Activated CD4-positive, alpha-beta memory T cell treated with anti-CD3 and anti-CD28 coated beads for 36 hours (primary cell): ENCODE measurements at regions not wholly inside any gene's neighbourhood (a gene's known extent, or its start where the extent isn't known, plus 50 kb on each side); places are given as distances from the start of the nearest gene placed in this dataset.

ENCODE experiments used
- CTCF ChIA-PET: fragments of 350-600 bp; sonication (Branson Sonifier 250); formaldehyde crosslinking; loops from one replicate; lab custom pipeline; 2021; ENCODE audit warnings: antibody characterized with exemption, inconsistent platforms; lab: Charles Lee
- POLR2A ChIA-PET: fragments of 350-600 bp; sonication (Branson Sonifier 250); formaldehyde crosslinking; loops from one replicate; lab custom pipeline; 2021; ENCODE audit warnings: antibody characterized with exemption; lab: Charles Lee
- DNase-seq: peaks from one replicate; pipeline ENCODE4 v3.0.0-alpha.2; 2020
- H3K27ac Mint-ChIP-seq: one replicate; pipeline ENCODE4 v1.8.0; 2021; ENCODE audit warnings: mixed read lengths
- H3K27me3 Mint-ChIP-seq: one replicate; pipeline ENCODE4 v1.8.0; 2021; ENCODE audit warnings: mixed read lengths
- H3K36me3 Mint-ChIP-seq: one replicate; pipeline ENCODE4 v1.8.0; 2021; ENCODE audit warnings: mixed read lengths
- H3K4me1 Mint-ChIP-seq: one replicate; pipeline ENCODE4 v1.8.0; 2021; ENCODE audit warnings: low read depth, mixed read lengths
- H3K4me3 Mint-ChIP-seq: one replicate; pipeline ENCODE4 v1.8.0; 2021; ENCODE audit warnings: mild to moderate bottlenecking, mixed read lengths
- H3K9me3 Mint-ChIP-seq: one replicate; pipeline ENCODE4 v1.8.0; 2021; ENCODE audit warnings: mixed read lengths
- intact Hi-C: fragments of 100-400 bp; cut with micrococcal nuclease; formaldehyde crosslinking; loops from one replicate; pipeline ENCODE4 v1.15.1; 2023

DNA sequence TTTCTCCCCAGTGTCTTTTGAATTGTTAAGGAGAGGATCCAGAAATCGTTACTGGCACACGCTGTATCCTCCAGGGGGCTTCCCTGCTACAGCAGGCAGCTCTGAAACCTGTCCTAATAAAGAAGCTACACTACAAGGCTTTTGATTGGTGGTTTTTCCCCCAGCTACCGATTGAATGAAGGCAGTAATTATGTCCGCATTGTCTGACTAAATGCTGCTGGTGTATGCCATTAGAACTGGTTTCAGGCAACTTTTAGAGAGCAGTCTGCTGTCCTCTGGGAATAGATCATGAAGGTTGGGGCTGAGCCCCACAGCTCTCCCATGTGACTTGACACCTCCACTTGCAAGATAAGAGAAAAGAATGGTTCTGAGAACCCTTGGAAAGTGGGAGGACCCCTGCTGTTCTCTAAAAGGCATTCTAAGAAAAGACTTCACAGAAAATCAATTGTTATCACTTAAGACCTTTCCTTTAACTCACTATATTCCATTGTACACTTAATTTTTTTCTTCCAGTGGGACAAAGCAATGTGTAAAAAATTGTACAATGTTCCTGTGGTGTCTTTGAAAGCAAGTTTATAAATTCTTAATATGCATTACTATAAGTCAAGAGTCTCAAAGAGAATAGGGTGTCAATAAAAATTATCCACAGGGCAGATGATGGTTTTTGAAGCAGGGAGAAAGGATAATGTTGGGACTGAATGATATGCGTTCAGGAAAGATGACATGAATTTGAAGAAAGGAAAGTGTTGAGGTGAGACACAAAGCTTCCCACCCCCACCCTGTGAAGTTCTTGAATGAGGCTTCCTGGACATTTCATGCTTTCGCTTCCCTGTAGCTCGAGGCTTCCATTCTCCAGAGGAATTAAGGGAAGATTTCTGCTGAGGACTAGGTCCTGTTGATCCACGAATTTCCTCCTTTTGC, 53.0 kb upstream of the DAZL start:
- no peaks in the 10 kb centered on the region for H3K36me3 Mint-ChIP-seq
- ChIA-PET POLR2A (no interaction called here), CTCF (no interaction called here)
- H3K9me3 Mint-ChIP-seq, result peaks cover 6% of the 10 kb centered on the region
- H3K27me3 Mint-ChIP-seq, result no peaks in the 10 kb centered on the region
- no peaks in the 10 kb centered on the region for H3K4me1 Mint-ChIP-seq
- DNase-seq, result no peak
- H3K4me3 Mint-ChIP-seq, result no peak overlapping the region
- H3K27ac Mint-ChIP-seq, result no peak overlapping the region
- intact Hi-C loops, result no loop called here

DNA sequence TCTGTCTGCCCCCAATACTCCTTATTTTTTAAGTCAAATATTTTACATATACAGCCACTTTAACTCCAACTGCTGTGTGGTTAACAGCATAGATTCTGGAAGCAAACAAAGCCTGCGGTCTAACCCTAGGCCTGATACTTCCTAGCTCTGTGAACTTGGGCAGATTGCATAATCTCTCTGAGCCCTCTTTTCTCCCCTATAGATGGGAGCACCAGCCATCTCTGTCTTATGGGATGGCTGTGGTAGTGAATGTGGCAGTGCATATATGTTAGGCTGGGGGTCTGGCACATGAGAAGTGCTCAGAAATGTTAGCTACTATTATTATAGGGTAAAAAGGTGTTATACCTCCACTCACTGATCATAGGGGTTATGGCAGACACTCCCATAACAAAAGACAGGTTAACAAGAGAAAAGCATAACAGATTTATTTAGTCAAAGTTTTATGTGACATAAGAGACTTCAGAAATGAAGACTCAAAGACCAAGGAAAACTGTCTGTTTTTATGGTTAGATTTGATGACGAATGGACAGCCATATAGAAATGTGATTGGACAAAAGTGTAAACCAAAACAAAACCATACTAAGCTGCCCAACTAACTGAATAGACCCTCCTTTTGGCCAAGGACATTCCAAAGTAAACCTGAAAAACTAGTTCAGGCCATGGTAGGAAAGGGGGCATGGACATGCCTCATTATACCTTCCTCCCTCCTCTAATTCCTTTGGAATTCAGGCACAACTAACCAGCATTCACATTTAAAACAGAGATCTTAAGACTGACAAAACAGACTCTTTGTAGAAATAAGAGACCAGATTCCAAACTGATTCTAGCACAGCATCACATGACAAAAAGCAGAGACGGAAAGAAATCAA, 53.9 kb upstream of the DAZL start:
- DNase-seq, result no peak
- intact Hi-C loops, result no loop called here

GRCh38 chr3:16663854-16664712, 58.9 kb upstream of the DAZL start:
- H3K4me1 Mint-ChIP-seq, result no peaks in the 10 kb centered on the region
- H3K27me3 Mint-ChIP-seq, result peaks cover 10% of the 10 kb centered on the region
- H3K9me3 Mint-ChIP-seq, result peaks cover 6% of the 10 kb centered on the region
- POLR2A ChIA-PET, result no interaction called here
- H3K4me3 Mint-ChIP-seq, result no peak overlapping the region
- no peak for DNase-seq
- H3K36me3 Mint-ChIP-seq, result no peaks in the 10 kb centered on the region
- CTCF ChIA-PET, result interaction anchor here (0.6 kb wide), 1 partner anchor 381 kb away, joined by 3 read pairs; no protein-coding TSS in a partner anchor
- intact Hi-C loops, result no loop called here
- no peak overlapping the region for H3K27ac Mint-ChIP-seq

More for the DNA sequence above, 53.9 kb upstream of the DAZL start:
- H3K4me1 Mint-ChIP-seq, result no peaks in the 10 kb centered on the region
- no peaks in the 10 kb centered on the region for H3K36me3 Mint-ChIP-seq
- no peak overlapping the region for H3K27ac Mint-ChIP-seq
- ChIA-PET CTCF (no interaction called here), POLR2A (no interaction called here)
- peaks cover 6% of the 10 kb centered on the region for H3K9me3 Mint-ChIP-seq
- no peak overlapping the region for H3K4me3 Mint-ChIP-seq
- H3K27me3 Mint-ChIP-seq, result no peaks in the 10 kb centered on the region

DNA sequence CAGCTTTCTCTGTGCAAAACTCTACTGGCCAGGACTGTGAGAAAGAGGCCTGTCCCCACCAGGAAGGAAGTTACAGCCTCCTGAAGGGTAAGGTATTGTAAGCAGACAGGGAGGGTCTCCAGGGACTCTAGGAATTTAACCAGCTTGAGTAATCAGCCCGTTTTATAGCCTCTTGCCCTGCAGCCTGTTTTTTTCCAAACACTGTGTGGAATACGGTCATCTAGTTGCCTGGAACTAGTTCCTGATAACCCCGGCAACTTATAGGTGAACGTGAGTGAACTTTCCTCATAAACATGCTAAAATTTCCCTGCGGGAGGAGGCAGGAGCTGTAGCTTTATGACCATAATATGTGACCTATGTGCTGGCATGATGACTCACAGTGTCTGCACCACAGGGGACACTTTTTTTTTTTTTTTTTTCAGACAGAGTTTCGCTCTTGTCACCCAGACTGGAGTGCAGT, 60.1 kb upstream of the DAZL start:
- Mint-ChIP-seq H3K27me3 (peaks cover 10% of the 10 kb centered on the region), H3K4me3 (no peak overlapping the region), H3K9me3 (peaks cover 6% of the 10 kb centered on the region), H3K36me3 (no peaks in the 10 kb centered on the region), H3K27ac (no peak overlapping the region), H3K4me1 (no peaks in the 10 kb centered on the region)
- intact Hi-C loops, result no loop called here
- ChIA-PET POLR2A (no interaction called here), CTCF (no interaction called here)
- no peak for DNase-seq

GRCh38 chr3:16666206-16666605, 61.0 kb upstream of the DAZL start:
- H3K27ac Mint-ChIP-seq, result no peak overlapping the region
- H3K4me1 Mint-ChIP-seq, result no peaks in the 10 kb centered on the region
- CTCF ChIA-PET, result no interaction called here
- intact Hi-C loops, result no loop called here
- no peak overlapping the region for H3K4me3 Mint-ChIP-seq
- peaks cover 10% of the 10 kb centered on the region for H3K27me3 Mint-ChIP-seq
- no peak for DNase-seq
- no peaks in the 10 kb centered on the region for H3K36me3 Mint-ChIP-seq
- peaks cover 2% of the 10 kb centered on the region for H3K9me3 Mint-ChIP-seq
- POLR2A ChIA-PET, result no interaction called here

DNA sequence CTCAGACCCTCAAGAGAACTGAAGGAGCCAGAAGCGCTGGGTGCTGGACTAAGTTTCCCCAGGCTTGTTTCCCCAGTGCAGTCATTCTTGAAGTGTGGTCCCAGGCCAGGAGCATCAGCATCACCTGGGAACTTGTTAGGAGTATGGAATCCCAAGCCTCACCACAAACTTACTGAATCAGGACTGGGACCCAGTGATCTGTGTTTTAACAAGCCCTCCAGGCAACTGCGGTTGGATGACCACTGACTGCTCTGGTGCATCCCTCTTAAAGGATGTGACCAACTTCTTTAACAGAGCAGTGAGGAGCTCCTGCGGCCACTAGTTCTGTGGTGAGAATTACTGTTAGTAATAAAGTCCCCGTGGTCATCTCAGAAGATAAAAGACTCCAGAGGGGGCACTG, 62.4 kb upstream of the DAZL start:
- DNase-seq, result no peak
- Mint-ChIP-seq H3K27me3 (peaks cover 10% of the 10 kb centered on the region), H3K27ac (no peak overlapping the region), H3K9me3 (no peaks in the 10 kb centered on the region), H3K4me3 (no peak overlapping the region), H3K36me3 (no peaks in the 10 kb centered on the region), H3K4me1 (no peaks in the 10 kb centered on the region)
- POLR2A ChIA-PET, result no interaction called here
- CTCF ChIA-PET, result no interaction called here
- intact Hi-C loops, result no loop called here

- H3K9me3 Mint-ChIP-seq, result no peaks in the 10 kb centered on the region
- H3K27ac Mint-ChIP-seq, result no peak overlapping the region
- H3K36me3 Mint-ChIP-seq, result no peaks in the 10 kb centered on the region
- no peaks in the 10 kb centered on the region for H3K4me1 Mint-ChIP-seq
- CTCF ChIA-PET, result no interaction called here
- POLR2A ChIA-PET, result no interaction called here
- no peak overlapping the region for H3K4me3 Mint-ChIP-seq
- intact Hi-C loops, result no loop called here
- H3K27me3 Mint-ChIP-seq, result peaks cover 10% of the 10 kb centered on the region
- no peak for DNase-seq
Observed at GRCh38 chr3:16668776-16669545, 63.7 kb upstream of the DAZL start.

- ChIA-PET POLR2A (no interaction called here), CTCF (no interaction called here)
- no peaks in the 10 kb centered on the region for H3K36me3 Mint-ChIP-seq
- no peaks in the 10 kb centered on the region for H3K9me3 Mint-ChIP-seq
- no peak overlapping the region for H3K4me3 Mint-ChIP-seq
- no peak for DNase-seq
- H3K4me1 Mint-ChIP-seq, result no peaks in the 10 kb centered on the region
- intact Hi-C loops, result no loop called here
- no peak overlapping the region for H3K27ac Mint-ChIP-seq
- H3K27me3 Mint-ChIP-seq, result peaks cover 4% of the 10 kb centered on the region
Observed at GRCh38 chr3:16670191-16670590, 65.0 kb upstream of the DAZL start.

DNA sequence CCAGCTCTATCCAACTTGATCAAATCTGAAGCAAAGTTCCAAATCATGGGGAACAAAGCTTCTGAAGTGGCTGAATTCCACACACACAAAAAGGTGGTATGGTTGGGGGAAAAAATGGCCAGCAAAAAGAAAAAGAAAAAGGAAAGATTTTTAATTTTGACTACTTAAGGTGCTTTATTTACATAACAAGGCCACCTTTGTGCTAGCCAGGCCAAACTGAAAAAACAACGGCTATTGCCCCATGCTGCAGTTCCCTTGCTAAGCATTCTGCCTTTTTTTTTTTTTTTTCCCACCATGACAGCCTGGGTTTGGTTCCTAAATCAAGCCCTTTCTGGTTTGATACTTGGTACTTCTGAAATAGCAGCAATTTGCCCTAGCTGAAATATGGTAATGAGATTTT, 66.5 kb upstream of the DAZL start:
- Mint-ChIP-seq H3K27me3 (peaks cover 1% of the 10 kb centered on the region), H3K4me1 (no peaks in the 10 kb centered on the region), H3K9me3 (peaks cover 8% of the 10 kb centered on the region), H3K36me3 (peaks cover 2% of the 10 kb centered on the region), H3K27ac (no peak overlapping the region), H3K4me3 (no peak overlapping the region)
- ChIA-PET POLR2A (no interaction called here), CTCF (no interaction called here)
- DNase-seq, result no peak
- intact Hi-C loops, result no loop called here

- Mint-ChIP-seq H3K27ac (no peak overlapping the region), H3K36me3 (peaks cover 2% of the 10 kb centered on the region), H3K4me1 (no peaks in the 10 kb centered on the region), H3K9me3 (peaks cover 8% of the 10 kb centered on the region), H3K4me3 (no peak overlapping the region), H3K27me3 (peaks cover 2% of the 10 kb centered on the region)
- ChIA-PET CTCF (no interaction called here), POLR2A (no interaction called here)
- no peak for DNase-seq
- intact Hi-C loops, result no loop called here
Observed at GRCh38 chr3:16673530-16673929, 68.3 kb upstream of the DAZL start.

GRCh38 chr3:16675805-16676204, 70.6 kb upstream of the DAZL start:
- Mint-ChIP-seq H3K4me3 (no peak overlapping the region), H3K27ac (no peak overlapping the region), H3K4me1 (no peaks in the 10 kb centered on the region), H3K9me3 (peaks cover 8% of the 10 kb centered on the region), H3K36me3 (peaks cover 2% of the 10 kb centered on the region), H3K27me3 (peaks cover 2% of the 10 kb centered on the region)
- ChIA-PET POLR2A (no interaction called here), CTCF (no interaction called here)
- intact Hi-C loops, result no loop called here
- no peak for DNase-seq
